ENCODE measurements at regions not wholly inside any gene's neighbourhood (a gene's known extent, or its start where the extent isn't known, plus 50 kb on each side); places are given as distances from the start of the nearest gene placed in this dataset.

DNA sequence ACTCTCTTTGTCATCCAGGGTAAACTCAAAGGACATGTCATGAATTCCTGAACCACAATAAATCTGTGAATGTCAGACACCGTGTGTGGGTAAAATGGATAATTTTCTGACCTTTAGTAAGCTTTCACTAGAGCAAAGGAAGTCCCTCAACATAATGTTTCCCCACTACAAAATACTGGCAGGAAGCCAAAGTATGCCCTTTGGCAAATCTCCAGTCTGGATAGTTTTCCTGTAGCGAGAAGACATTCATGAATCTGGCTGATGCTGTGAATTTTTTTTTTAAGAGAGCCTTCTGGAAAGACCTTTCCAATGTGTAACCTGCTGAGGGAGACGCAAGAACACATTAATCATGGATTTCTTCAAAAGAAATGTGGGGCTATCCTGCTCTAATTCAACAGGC is 389.6 kb upstream of the DDHD1 start:
- Histone ChIP-seq H3K79me2 (ENCODE audit: control insufficient read depth, insufficient read depth, low read length) (no peaks in the 10 kb centered on the region), H3K27ac (ENCODE audit: control insufficient read depth, insufficient read depth, low read length) (no peak overlapping the region), H3K4me1 (ENCODE audit: control insufficient read depth, extremely low read depth, insufficient read depth, low read length) (no peaks in the 10 kb centered on the region), H3K27me3 (ENCODE audit: control insufficient read depth, extremely low read depth, insufficient read depth, low read length) (no peaks in the 10 kb centered on the region), H3K4me2 (ENCODE audit: control insufficient read depth, extremely low read depth, insufficient read depth, low read depth, low read length) (no peak overlapping the region), H3K9me3 (ENCODE audit: control insufficient read depth, low read depth, low read length) (no peaks in the 10 kb centered on the region), H3K4me3 (ENCODE audit: control insufficient read depth in 2 of 3, extremely low read depth in 1 of 3, insufficient read depth in 2 of 3, low read depth in 1 of 3, low read length in 3 of 3) (no peak overlapping the region), H3K9ac (ENCODE audit: control insufficient read depth, extremely low read depth, insufficient read depth, low read length) (no peak overlapping the region), H2AFZ (ENCODE audit: control insufficient read depth, low read length) (no peak overlapping the region), H4K20me1 (ENCODE audit: control insufficient read depth, extremely low read depth, insufficient read depth, low read length) (no peaks in the 10 kb centered on the region), H3K36me3 (ENCODE audit: control insufficient read depth in 2 of 2, extremely low read depth in 1 of 2, insufficient read depth in 2 of 2, low read length in 2 of 2) (no peaks in the 10 kb centered on the region), H3K9me1 (ENCODE audit: control insufficient read depth, extremely low read depth, insufficient read depth, low read length) (no peaks in the 10 kb centered on the region)
- DNase-seq (ENCODE audit: low read depth, low spot score): no peak
- TF ChIP-seq EZH2 (IDR thresholded peaks at IDR 0.05; ENCODE audit: low read length) (no peak), CTCF (optimal IDR thresholded peaks at IDR 0.05 in 1 of 3, IDR thresholded peaks at IDR 0.05 in 1 of 3, conservative IDR thresholded peaks at IDR 0.05 in 1 of 3; ENCODE audit: extremely low read depth in 1 of 3, insufficient read depth in 2 of 3, low read length in 3 of 3) (no peak)
- FAIRE-seq: no peak
- dilution Hi-C loops (cut with MboI; ENCODE audit: extremely low pct_ligation_motif_present, low sequenced_read_pairs): no loop called here

DNA sequence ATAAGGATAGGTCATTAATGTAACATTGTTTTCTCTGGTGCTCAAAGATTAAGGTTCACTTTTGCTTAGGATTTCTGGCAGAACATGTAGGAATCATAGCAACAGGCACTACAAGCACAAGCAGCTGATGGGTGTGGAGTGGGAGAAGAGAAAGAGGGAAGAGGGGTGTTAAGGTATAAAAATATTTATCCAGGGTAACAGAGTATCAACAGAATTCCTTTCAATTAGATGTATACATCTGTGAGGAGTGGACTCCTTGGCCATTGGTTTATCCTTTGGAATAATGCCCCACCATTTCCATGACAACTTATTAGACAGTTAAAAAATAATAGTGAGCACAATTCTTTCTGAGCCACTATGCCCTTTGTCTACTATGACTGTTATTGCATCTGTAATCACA is 388.3 kb upstream of the DDHD1 start:
- Histone ChIP-seq H3K4me2 (ENCODE audit: control insufficient read depth, extremely low read depth, insufficient read depth, low read depth, low read length) (no peak overlapping the region), H3K27ac (ENCODE audit: control insufficient read depth, insufficient read depth, low read length) (no peak overlapping the region), H3K79me2 (ENCODE audit: control insufficient read depth, insufficient read depth, low read length) (no peaks in the 10 kb centered on the region), H3K4me1 (ENCODE audit: control insufficient read depth, extremely low read depth, insufficient read depth, low read length) (no peaks in the 10 kb centered on the region), H3K36me3 (ENCODE audit: control insufficient read depth in 2 of 2, extremely low read depth in 1 of 2, insufficient read depth in 2 of 2, low read length in 2 of 2) (no peaks in the 10 kb centered on the region), H4K20me1 (ENCODE audit: control insufficient read depth, extremely low read depth, insufficient read depth, low read length) (no peaks in the 10 kb centered on the region), H3K9me1 (ENCODE audit: control insufficient read depth, extremely low read depth, insufficient read depth, low read length) (no peaks in the 10 kb centered on the region), H2AFZ (ENCODE audit: control insufficient read depth, low read length) (no peak overlapping the region), H3K27me3 (ENCODE audit: control insufficient read depth, extremely low read depth, insufficient read depth, low read length) (no peaks in the 10 kb centered on the region), H3K9ac (ENCODE audit: control insufficient read depth, extremely low read depth, insufficient read depth, low read length) (no peak overlapping the region), H3K4me3 (ENCODE audit: control insufficient read depth in 2 of 3, extremely low read depth in 1 of 3, insufficient read depth in 2 of 3, low read depth in 1 of 3, low read length in 3 of 3) (no peak overlapping the region), H3K9me3 (ENCODE audit: control insufficient read depth, low read depth, low read length) (no peaks in the 10 kb centered on the region)
- dilution Hi-C loops (cut with MboI; ENCODE audit: extremely low pct_ligation_motif_present, low sequenced_read_pairs): no loop called here
- TF ChIP-seq CTCF (optimal IDR thresholded peaks at IDR 0.05 in 1 of 3, IDR thresholded peaks at IDR 0.05 in 1 of 3, conservative IDR thresholded peaks at IDR 0.05 in 1 of 3; ENCODE audit: extremely low read depth in 1 of 3, insufficient read depth in 2 of 3, low read length in 3 of 3): no peak
- TF ChIP-seq EZH2 (IDR thresholded peaks at IDR 0.05; ENCODE audit: low read length): no peak
- DNase-seq (ENCODE audit: low read depth, low spot score) (no peak), FAIRE-seq (no peak)

Measured in keratinocyte (primary cell).